HG02759 (cell line): ENCODE measurements at regions not wholly inside any gene's neighbourhood (a gene's known extent, or its start where the extent isn't known, plus 50 kb on each side); places are given as distances from the start of the nearest gene placed in this dataset.

Source experiments
- ATAC-seq: cut with Tn5 transposase; IDR thresholded peaks from one replicate; pipeline ENCODE4 v1.9.1; 2021; ENCODE audit warnings: mild to moderate bottlenecking, moderate library complexity; ENCODE audit not compliant: unreplicated experiment

DNA sequence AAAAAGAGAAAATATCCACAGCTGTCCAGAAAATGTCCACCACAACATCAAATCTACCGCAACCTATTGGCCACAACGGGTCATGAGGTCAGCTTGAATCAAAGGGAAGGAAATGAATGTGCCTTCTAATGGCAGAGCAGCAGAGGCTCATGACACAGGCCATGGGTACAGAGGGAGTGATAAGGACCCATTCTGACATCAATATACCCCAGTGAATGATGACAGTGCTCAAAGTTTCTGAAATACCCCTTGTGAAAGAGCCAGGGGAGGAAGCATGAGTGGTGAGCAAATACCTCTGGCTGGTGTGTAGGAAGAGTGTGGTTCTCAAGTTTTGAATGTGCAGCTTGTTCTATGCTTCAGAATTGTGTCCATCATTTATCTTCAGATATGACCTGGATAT, 348.2 kb downstream of the IRX1 start:
- no peak for ATAC-seq

DNA sequence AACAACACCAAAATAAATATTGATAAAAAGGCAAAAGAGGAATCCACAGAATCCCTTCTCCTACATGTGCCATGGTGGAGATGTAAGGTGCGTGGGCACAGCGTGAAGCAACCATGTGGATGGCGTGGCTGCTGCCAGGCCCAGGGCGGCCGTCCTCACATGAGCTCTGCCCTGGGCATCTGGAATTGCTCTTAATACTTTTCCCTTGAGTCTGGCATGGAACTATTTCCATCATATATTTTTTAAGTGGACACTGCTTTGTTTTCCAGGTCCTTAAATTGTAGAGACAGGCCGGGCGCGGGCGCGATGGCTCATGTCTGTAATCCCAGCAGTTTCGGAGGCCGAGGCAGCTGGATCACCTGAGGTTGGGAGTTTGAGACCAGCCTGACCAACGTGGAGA, 349.3 kb downstream of the IRX1 start:
- no peak for ATAC-seq

DNA sequence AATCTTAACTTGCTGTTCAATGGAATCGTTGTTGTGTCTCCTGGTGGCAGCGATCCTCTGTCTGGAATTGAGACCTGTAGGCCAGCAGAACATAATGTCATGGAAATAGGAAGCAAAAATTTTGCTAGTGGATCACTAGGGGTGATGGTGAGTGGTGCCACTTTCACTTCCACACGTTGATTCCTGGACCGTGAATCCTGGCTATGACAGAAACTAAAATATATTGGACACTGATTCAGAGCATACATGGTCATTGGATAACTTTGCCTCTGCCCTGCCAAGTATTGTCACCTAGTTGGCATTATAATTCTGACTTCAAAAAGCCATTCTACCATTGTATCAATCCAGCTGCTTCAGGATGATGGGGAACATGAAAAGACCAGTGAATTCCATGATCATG, 353.2 kb downstream of the IRX1 start:
- ATAC-seq: no peak

DNA sequence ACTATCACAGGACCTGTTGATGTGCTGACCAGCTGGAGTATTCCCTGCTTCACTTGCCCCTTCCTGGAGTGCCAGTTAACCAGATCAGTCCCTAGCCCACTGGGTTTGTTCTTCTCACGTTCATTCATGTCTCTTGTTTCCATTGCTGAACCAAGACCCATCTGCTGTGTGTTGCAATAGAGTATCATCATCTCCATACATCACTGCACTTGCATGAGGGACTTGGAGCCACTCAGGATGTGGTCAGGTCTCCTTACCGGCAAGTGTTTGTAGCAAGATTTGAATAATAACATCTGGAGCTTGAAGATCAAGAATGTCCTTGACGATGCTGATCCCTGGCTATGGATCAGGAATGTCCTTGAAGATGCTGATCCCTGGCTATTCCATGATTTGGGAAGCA, 358.6 kb downstream of the IRX1 start:
- ATAC-seq: no peak

GRCh38 chr5:3954633-3955032, 359.0 kb downstream of the IRX1 start:
- ATAC-seq: no peak

- ATAC-seq: no peak
Measured at GRCh38 chr5:3957658-3958057, 362.0 kb downstream of the IRX1 start.

DNA sequence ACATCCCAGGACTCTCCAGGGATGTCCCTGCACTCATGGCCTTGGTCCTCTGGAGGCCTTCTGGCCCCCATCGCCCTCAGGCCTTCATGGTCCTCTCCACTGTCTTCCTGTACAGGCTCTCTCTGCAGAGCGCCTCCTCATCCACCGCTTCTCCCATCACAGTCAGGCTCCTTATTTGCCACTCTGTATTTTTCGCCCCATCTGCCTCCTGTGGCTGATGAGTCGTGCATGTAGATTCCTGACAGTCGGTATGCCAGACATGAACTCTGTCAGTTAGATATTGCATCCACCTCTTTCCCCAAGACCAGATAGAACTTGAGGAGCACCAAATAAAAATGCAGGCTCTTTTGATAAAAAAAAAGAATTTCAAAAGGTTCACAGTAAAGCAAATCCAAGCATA, 362.8 kb downstream of the IRX1 start:
- ATAC-seq: no peak

DNA sequence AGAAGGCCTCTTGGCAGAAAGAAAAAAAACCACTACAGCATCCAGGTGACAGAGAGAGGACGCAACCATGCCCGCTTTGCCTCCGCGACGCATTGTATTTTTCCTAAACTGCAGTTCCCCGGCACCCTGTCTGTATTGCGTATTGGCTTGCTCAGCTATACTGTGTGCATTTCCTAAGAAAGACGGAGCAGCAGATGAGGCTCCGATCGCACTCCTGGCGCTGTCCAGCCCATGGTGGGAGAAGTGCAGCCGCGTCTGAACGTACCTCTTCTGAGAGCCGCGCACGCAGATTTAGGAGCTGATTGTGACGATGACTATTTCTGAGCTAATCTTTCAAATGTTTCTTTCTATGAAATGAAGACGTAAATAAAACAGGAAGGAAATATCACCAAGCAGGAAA, 366.5 kb downstream of the IRX1 start:
- ATAC-seq: no peak

DNA sequence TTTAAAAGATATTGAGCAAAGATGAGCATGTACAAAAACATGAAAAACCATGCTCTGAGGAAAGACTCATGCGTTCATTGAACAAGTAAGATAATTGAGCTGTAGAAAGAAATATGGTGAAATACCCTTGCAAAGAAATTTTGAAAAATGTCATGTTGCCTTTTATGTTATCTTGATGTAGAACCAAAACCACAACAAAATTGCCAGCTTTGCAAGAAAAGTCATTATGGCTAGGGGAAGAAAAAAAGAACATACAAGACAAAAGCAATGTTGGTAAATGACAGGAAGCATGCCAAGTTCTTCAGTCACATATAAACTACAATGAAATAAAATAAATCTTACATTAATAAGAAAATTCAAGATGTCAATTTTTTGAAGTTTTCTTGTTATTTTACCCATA, 368.0 kb downstream of the IRX1 start:
- no peak for ATAC-seq

DNA sequence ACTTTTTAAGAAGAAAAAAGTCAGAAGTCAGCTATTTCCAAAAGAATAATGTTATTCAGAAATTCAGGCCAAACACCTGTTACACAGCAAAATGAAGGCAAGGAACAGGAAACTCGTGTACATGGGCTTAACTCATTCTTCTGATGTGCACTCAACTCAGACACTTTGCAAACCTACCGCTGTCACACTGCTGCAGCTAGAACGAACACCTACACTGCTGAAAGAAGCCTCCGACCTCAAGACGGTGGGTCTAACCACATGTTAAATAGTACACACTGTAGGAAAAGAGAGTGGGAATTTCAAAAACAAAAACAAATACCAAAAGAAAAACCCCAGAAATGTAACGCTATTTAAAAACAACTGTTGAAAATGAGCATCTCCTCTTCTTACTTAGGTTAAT, 384.5 kb downstream of the IRX1 start:
- ATAC-seq: no peak

- no peak for ATAC-seq
Measured at GRCh38 chr5:3987867-3988266, 392.2 kb downstream of the IRX1 start.

- ATAC-seq: no peak
Measured at GRCh38 chr5:3993856-3994473, 398.3 kb downstream of the IRX1 start.

- no peak for ATAC-seq
Measured at GRCh38 chr5:3994628-3995027, 399.0 kb downstream of the IRX1 start.

- no peak for ATAC-seq
Measured at GRCh38 chr5:3995954-3996619, 400.5 kb downstream of the IRX1 start.

- no peak for ATAC-seq
Measured at GRCh38 chr5:3996707-3997336, 401.2 kb downstream of the IRX1 start.

DNA sequence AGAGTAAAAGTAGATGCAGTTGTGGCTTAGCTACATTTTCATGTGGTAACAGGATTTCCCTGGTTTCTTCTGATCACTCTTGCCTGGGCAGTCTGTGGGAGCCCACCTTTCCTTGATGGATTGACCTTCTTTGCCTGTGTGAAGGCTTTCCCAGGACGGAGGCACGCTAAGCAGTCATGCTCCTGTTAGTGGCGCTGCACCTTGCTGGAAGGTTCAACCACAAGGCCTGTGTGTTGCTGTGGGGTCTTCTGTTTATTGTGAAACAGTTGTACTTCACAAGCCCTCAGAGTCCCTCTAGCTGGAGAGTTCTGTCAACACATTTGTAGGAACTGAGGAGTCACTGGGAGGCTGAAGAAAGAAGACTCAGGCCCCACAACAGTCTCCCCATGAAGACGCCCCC, 402.0 kb downstream of the IRX1 start:
- no peak for ATAC-seq

GRCh38 chr5:3999929-4000328, 404.3 kb downstream of the IRX1 start:
- no peak for ATAC-seq

DNA sequence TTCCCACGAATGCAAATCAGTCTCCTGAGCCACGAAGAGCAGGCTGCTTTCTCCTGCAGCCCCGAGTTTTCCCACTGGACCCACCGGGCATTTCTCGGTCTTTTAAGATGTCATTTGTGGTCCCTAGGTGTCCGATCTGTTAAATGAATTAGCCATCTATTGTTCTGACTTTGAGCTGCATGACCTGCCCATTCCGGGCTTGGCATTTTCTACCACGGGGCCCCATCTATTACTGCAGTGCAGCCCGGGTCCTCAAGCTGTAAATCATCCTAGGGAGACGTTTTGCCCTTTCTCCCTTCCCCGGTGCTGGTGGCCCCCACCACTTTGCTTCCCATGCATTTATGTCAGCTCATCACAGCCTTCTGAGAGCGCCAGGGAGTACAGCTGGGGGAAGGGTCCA, 405.4 kb downstream of the IRX1 start:
- no peak for ATAC-seq

GRCh38 chr5:4001758-4002533, 406.3 kb downstream of the IRX1 start:
- ATAC-seq: no peak

DNA sequence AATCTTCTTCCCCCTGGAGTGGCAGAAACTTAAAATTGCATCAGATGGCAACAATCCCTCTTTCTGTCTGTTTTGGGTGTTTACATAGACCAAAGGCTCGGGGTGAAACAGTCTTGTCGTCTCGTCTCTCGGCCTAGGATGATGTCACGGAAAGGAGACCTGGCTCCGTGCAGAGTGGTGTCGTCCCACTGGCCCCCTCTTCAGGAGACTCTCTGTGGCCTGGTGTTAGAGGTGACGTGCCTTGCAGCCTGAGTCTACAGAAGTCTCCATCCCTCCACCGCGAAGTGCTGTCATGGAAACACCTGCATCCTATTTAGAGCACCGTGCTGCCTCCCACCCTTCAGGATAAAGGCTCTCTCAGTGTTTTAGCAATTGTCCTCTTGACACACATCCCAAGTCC, 409.7 kb downstream of the IRX1 start:
- ATAC-seq: no peak

- no peak for ATAC-seq
Measured at GRCh38 chr5:4007001-4007400, 411.4 kb downstream of the IRX1 start.

DNA sequence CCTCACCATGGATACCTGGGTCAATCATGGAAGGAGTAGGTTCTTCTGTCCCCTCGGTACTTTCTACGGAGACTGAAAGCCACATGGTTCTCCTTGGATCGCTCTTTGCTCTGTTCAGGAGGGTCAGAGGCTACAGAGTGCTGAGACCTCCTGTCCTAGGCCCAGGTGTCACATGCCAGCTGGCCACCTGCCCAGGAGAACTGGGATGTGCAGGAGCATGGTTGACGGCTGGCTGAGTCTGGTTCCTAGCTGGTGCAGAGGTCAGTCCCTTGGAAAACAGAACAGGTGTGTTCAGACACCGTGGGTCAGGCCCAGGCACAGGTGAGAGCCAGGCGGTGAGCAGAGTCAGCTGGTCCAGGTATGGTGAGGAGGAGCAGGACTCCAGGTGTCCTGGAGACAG, 416.3 kb downstream of the IRX1 start:
- no peak for ATAC-seq
